Endothelial cell of umbilical vein (primary cell): ENCODE measurements at regions not wholly inside any gene's neighbourhood (a gene's known extent, or its start where the extent isn't known, plus 50 kb on each side); places are given as distances from the start of the nearest gene placed in this dataset.

Experiments used
- BruUV-seq: library from RNA; stranded (reverse); fragments of 400-500 nt; replicated peaks from 2 replicates; lab custom pipeline; 2021; lab: Mats Ljungman, UMichigan
- CTCF ChIA-PET: fragments of 300-600, 350-600 bp; sonication (Branson Sonifier 250); formaldehyde crosslinking; loops from one replicate; lab custom pipeline; 2021; ENCODE audit warnings: antibody characterized with exemption, inconsistent platforms; lab: Charles Lee
- POLR2A ChIA-PET: fragments of 300-600, 350-600 bp; sonication (Branson Sonifier 250); formaldehyde crosslinking; loops from one replicate; lab custom pipeline; 2021; ENCODE audit warnings: antibody characterized with exemption, inconsistent platforms; lab: Charles Lee
- DNase-seq: peaks from one replicate; pipeline ENCODE4 v3.0.0-alpha.2; 2011; ENCODE audit warnings: low read depth, low spot score
- FAIRE-seq: peaks from 2 replicates; lab custom pipeline; 2011; peaks lifted over from hg19 to GRCh38; lab: Jason Lieb, UNC
- H2AFZ ChIP-seq: 2 replicates; pipeline ENCODE4 v1.6.0; 2012; ENCODE audit warnings: low read depth, low read length, control low read depth, inconsistent platforms
- H3K27ac ChIP-seq: 2 replicates; pipeline ENCODE4 v1.5.1; 2011; ENCODE audit warnings: low read depth, mild to moderate bottlenecking, control low read depth, low read length, moderate library complexity; ENCODE audit not compliant: insufficient read depth
- H3K27me3 ChIP-seq, 2 experiments: 2 replicates each; pipeline versions ENCODE4 v1.6.0 to v1.6.1; 2011; ENCODE audit warnings: low read length in 2 of 2, mixed read lengths in 1 of 2; ENCODE audit not compliant: control insufficient read depth in 2 of 2, insufficient read depth in 2 of 2
- H3K36me3 ChIP-seq, 2 experiments: 2 replicates in 1 of 2; 3 replicates in 1 of 2; pipeline ENCODE4 v1.5.1; 2011; ENCODE audit warnings: low read length in 2 of 2, mild to moderate bottlenecking in 1 of 2, moderate library complexity in 1 of 2; ENCODE audit not compliant: control insufficient read depth in 2 of 2, insufficient read depth in 2 of 2; ENCODE audit errors: extremely low read depth in 1 of 2
- H3K4me1 ChIP-seq: 3 replicates; pipeline ENCODE4 v1.5.1; 2011; ENCODE audit warnings: mild to moderate bottlenecking, low read length; ENCODE audit not compliant: control insufficient read depth, insufficient read depth; ENCODE audit errors: extremely low read depth
- H3K4me2 ChIP-seq: 2 replicates; pipeline ENCODE4 v1.6.1; 2011; ENCODE audit warnings: low read length, control low read depth, mixed read lengths; ENCODE audit not compliant: insufficient read depth
- H3K4me3 ChIP-seq, 3 experiments: fragments of 200-600 bp in 1 of 3; sonication (generic), shearing (Covaris generic) in 1 of 3; replicated peaks in 1 of 3; 2 replicates each; pipeline ENCODE4 v1.5.1; 2011 to 2016; ENCODE audit warnings: control low read depth in 3 of 3, low read length in 3 of 3, mild to moderate bottlenecking in 2 of 3, inconsistent platforms in 1 of 3, low read depth in 1 of 3, moderate library complexity in 1 of 3; ENCODE audit not compliant: insufficient read depth in 1 of 3
- H3K79me2 ChIP-seq: 2 replicates; pipeline ENCODE4 v1.6.0; 2012; ENCODE audit warnings: low read length, inconsistent platforms; ENCODE audit not compliant: control insufficient read depth, insufficient read depth
- H3K9ac ChIP-seq: replicated peaks from 2 replicates; pipeline ENCODE3; 2011; ENCODE audit warnings: low read length, control low read depth; ENCODE audit not compliant: insufficient read depth; ENCODE audit errors: extremely low read depth
- H3K9me1 ChIP-seq: replicated peaks from 3 replicates; pipeline ENCODE4 v1.6.0; 2011; ENCODE audit warnings: mild to moderate bottlenecking, low read length; ENCODE audit not compliant: control insufficient read depth, insufficient read depth; ENCODE audit errors: extremely low read depth
- H3K9me3 ChIP-seq: replicated peaks from 2 replicates; pipeline ENCODE4 v1.5.1; 2012; ENCODE audit warnings: low read length, inconsistent platforms; ENCODE audit not compliant: control insufficient read depth, insufficient read depth
- H4K20me1 ChIP-seq: replicated peaks from 2 replicates; pipeline ENCODE3; 2011; ENCODE audit warnings: mild to moderate bottlenecking, low read length; ENCODE audit not compliant: control insufficient read depth, insufficient read depth; ENCODE audit errors: extremely low read depth
- CTCF ChIP-seq, 2 donors: IDR thresholded peaks; 1 replicate in 1 of 2; 2 replicates in 1 of 2; pipeline ENCODE4 v1.5.1; 2011; ENCODE audit warnings: low read length in 2 of 2, mild to moderate bottlenecking in 2 of 2, moderate library complexity in 2 of 2, control low read depth in 1 of 2, inconsistent platforms in 1 of 2, low read depth in 1 of 2; ENCODE audit not compliant: insufficient read depth in 1 of 2; ENCODE audit errors: extremely low read depth in 1 of 2
- EZH2 ChIP-seq: IDR thresholded peaks from 2 replicates; pipeline ENCODE4 v1.6.1; 2012; ENCODE audit warnings: borderline replicate concordance, low read depth, mild to moderate bottlenecking, moderate library complexity, low read length, inconsistent platforms; ENCODE audit not compliant: severe bottlenecking
- FOS ChIP-seq: IDR thresholded peaks from 2 replicates; pipeline ENCODE4 v1.6.1; 2011; ENCODE audit warnings: mild to moderate bottlenecking, low read length, moderate library complexity, borderline replicate concordance; ENCODE audit not compliant: insufficient read depth
- GATA2 ChIP-seq: IDR thresholded peaks from 2 replicates; pipeline ENCODE4 v1.7.0; 2011; ENCODE audit warnings: low read depth, mild to moderate bottlenecking, moderate library complexity, mixed read lengths, low read length; ENCODE audit not compliant: insufficient read length, insufficient read depth
- JUN ChIP-seq: IDR thresholded peaks from 2 replicates; pipeline ENCODE4 v1.6.1; 2011; ENCODE audit warnings: borderline replicate concordance, low read depth; ENCODE audit not compliant: insufficient read length, insufficient read depth
- MAX ChIP-seq: IDR thresholded peaks from 2 replicates; pipeline ENCODE4 v1.6.1; 2011; ENCODE audit not compliant: insufficient read depth, insufficient read length
- MYC ChIP-seq: IDR thresholded peaks from one replicate; pipeline ENCODE4 v1.6.1; 2011; ENCODE audit warnings: mild to moderate bottlenecking, low read depth, low read length
- POLR2A ChIP-seq: IDR thresholded peaks from 2 replicates; pipeline ENCODE4 v1.6.1; 2012; ENCODE audit warnings: low read depth, mild to moderate bottlenecking, control low read depth, low read length
- POLR2AphosphoS5 ChIP-seq: IDR thresholded peaks from 2 replicates; pipeline ENCODE4 v1.6.1; 2012; ENCODE audit warnings: low read depth, mild to moderate bottlenecking, control low read depth, low read length, moderate library complexity; ENCODE audit not compliant: insufficient read depth
- dilution Hi-C: fragments of 300-500 bp; cut with MboI; formaldehyde crosslinking; loops from one replicate; pipeline ENCODE4 v1.15.0; 2019; ENCODE audit warnings: low sequenced_read_pairs; ENCODE audit not compliant: extremely low pct_ligation_motif_present
- intact Hi-C: fragments of 100-400 bp; cut with micrococcal nuclease; formaldehyde crosslinking; loops from one replicate; pipeline ENCODE4 v1.10.0; 2022

GRCh38 chr18:28571929-28572328 lies 395.0 kb upstream of the CDH2 start:
- H3K9ac ChIP-seq, result no peak overlapping the region
- H3K9me1 ChIP-seq, result no peaks in the 10 kb centered on the region
- POLR2A ChIA-PET, result no interaction called here
- intact Hi-C loops (no loop called here), dilution Hi-C loops (no loop called here)
- TF ChIP-seq CTCF (IDR thresholded peaks at IDR 0.05; ENCODE audit: extremely low read depth in 1 of 2, insufficient read depth in 1 of 2, low read depth in 1 of 2, low read length in 2 of 2) (no peak), EZH2 (no peak), MYC (no peak), FOS (no peak), GATA2 (no peak), MAX (no peak), POLR2AphosphoS5 (no peak), JUN (no peak), POLR2A (no peak)
- H4K20me1 ChIP-seq, result no peaks in the 10 kb centered on the region
- H2AFZ ChIP-seq, result no peak overlapping the region
- no peaks in the 10 kb centered on the region for H3K4me1 ChIP-seq
- no peaks in the 10 kb centered on the region for H3K36me3 ChIP-seq
- CTCF ChIA-PET, result no interaction called here
- no peaks in the 10 kb centered on the region for H3K9me3 ChIP-seq
- no TSS peak for BruUV-seq
- no peak overlapping the region for H3K4me3 ChIP-seq
- no peak overlapping the region for H3K4me2 ChIP-seq
- H3K27ac ChIP-seq, result no peak overlapping the region
- no peaks in the 10 kb centered on the region for H3K27me3 ChIP-seq
- no peaks in the 10 kb centered on the region for H3K79me2 ChIP-seq
- FAIRE-seq (no peak), DNase-seq (no peak)
